MV-4-11 (cell line): ENCODE measurements at regions not wholly inside any gene's neighbourhood (a gene's known extent, or its start where the extent isn't known, plus 50 kb on each side); places are given as distances from the start of the nearest gene placed in this dataset.

Experiments used
- DNase-seq: peaks from one replicate; lab custom pipeline; 2025; lab: John Stamatoyannopoulos, UW

DNA sequence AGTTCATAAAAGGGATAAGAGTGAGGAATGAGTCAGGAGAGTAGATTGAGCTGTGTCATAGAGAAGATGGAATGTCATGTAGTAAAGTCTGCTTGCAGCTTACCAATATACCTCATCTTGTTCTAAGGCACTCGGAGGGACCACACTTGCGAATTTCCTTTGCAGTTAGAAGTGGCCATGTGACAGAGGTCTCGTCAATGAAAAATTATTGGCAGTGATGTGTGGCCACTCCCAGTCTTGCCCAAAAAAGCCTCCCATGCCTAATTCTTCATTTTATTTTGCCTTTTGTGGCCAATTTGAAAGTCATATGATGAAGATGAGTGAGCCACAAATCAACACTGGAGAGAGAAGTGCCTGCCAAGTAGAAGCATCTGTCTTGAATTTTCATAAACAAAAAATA is 465.6 kb upstream of the ZNF385D start:
- no peak for DNase-seq

- no peak for DNase-seq
Observed at GRCh38 chr3:22225161-22225560, 474.2 kb upstream of the ZNF385D start.

GRCh38 chr3:22228705-22229104 is 477.7 kb upstream of the ZNF385D start:
- no peak for DNase-seq

GRCh38 chr3:22231061-22231460 is 480.1 kb upstream of the ZNF385D start:
- peak; percentile 88 for DNase-seq

- DNase-seq, result peak; percentile 74
Observed at GRCh38 chr3:22236490-22237270, 485.7 kb upstream of the ZNF385D start.

DNA sequence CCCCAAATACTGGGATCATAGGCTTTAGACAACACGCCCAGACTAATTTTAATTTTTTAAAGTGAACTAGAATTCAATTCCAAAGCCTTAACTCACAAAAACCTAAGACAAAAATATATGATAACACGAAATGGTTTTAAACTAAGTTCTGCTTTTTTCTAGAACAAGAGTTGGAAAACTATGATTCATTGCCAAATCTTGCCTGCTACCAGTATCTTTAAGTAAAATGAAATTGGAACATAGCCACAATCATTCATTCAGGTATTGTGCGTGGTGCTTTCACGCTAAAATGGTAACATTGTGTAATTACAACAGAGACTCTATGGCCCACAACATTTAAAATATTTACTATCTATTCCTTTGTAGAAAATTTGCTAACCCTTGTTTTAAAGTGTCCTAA is 488.0 kb upstream of the ZNF385D start:
- peak; percentile 51 for DNase-seq

GRCh38 chr3:22241110-22241509 is 490.1 kb upstream of the ZNF385D start:
- DNase-seq, result no peak

GRCh38 chr3:22244761-22245521 is 493.9 kb upstream of the ZNF385D start:
- no peak for DNase-seq

DNA sequence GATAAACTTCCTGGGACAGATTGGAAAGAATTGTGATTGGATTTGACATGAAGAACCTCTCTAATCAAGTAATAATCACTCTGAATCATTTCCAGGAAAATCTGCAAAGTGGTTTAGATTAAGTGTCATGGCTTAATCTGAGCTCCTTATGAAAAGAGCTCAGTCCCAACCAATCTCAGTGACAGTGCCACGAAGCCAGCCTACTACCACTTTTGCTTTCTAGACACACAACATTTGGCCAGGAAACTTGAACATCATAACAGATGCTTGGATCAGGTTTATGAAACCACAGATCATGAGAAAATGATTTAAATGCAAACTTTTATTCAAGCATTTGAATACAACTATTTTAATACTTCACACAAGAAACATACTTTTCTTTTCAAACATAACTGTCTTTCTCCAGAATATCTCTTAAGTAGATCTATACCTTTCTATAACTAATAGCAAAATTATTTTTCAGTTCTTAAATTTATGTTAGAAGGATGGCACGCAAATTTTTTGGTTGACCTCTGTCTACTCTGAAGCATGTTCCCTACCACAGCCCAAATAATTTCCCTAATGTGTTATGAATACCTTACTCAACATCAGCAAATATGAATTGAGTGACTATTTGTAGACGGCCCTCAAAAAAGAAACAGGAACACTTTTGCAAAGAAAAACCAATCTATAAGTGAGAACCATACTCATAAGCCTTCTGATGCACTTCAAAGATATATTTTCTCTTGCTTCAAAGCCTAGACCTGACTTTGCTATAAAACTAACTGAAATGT is 495.0 kb upstream of the ZNF385D start:
- DNase-seq, result no peak

DNA sequence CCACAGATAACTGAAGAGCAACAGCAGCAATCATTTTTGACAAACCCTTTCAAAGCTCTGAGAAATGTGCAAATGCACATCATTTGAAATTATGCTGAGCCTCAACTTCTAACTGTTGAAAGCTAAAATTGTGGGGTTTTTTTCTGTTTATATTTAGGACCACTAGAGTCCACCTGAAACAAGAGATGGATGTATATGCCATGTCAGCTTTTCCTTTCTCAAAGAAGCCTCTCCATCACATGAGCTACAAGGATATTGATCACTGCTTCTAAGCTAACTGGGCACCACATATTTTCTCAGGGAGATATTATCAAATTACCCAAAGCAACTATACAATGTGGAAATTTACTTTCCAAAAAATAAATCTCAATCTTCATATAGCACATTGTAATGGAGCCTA is 498.6 kb upstream of the ZNF385D start:
- no peak for DNase-seq

GRCh38 chr3:22257252-22257651 is 506.2 kb upstream of the ZNF385D start:
- no peak for DNase-seq

DNA sequence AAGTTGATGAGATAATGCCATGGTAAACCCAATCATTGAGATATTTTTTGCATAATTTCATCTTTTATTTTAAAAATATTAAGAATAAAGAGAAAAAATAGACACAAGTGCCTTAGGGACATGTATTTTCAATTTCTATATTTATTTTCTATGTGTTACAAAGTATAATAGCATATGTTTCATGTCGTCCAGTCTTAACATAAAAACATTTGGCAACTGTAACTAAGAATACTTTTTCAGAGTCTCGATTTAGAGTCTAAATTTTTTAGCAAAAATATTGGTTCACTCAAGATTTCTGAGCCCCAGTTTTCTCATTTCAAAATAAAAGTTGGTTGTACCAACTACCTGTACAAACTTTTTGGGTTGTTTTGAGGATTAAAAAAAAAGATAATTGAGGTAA is 511.4 kb upstream of the ZNF385D start:
- no peak for DNase-seq

- peak; percentile 27 for DNase-seq
Observed at GRCh38 chr3:22263042-22263441, 512.0 kb upstream of the ZNF385D start.

- DNase-seq, result no peak
Observed at GRCh38 chr3:22265403-22265802, 514.4 kb upstream of the ZNF385D start.

DNA sequence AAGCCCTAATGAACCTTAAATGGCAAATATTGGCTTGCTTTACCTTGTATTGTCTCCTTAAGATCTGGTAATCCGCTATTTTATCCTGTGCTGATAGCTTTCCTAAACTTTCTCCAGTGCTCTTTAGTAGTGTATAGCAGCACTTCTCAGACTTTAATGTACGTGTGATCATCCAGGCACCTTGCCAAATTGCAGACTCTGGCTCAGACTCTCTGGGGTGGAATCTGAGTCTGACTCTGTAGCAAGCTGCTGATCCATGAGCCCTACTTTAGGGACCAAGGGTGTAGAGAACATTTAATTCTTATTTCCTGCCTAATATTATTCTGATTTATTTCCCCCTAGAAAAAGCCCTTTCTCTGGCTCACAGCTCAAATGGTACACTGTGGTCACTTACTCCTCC is 518.8 kb upstream of the ZNF385D start:
- DNase-seq, result no peak

DNA sequence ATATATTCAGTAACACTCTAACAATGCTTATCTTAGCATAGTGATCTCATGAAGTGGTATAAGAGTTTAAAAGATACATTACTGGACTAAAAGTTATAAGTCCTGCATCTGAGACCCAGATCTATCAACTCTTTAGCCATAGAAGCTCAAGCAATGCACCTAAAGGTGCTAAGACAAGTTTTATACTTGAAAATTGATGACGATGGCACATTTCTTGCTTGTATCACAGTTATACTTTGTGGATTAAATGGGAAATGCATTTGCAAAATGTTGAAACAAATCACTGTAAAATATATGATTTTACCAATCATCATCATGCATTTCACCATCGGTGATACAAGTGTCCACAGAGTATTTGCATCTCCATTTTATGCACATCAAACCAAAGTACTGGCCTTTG is 525.3 kb upstream of the ZNF385D start:
- DNase-seq, result no peak

- DNase-seq, result no peak
Observed at GRCh38 chr3:22284559-22284958, 533.5 kb upstream of the ZNF385D start.

GRCh38 chr3:22288756-22289155 is 537.7 kb upstream of the ZNF385D start:
- no peak for DNase-seq

DNA sequence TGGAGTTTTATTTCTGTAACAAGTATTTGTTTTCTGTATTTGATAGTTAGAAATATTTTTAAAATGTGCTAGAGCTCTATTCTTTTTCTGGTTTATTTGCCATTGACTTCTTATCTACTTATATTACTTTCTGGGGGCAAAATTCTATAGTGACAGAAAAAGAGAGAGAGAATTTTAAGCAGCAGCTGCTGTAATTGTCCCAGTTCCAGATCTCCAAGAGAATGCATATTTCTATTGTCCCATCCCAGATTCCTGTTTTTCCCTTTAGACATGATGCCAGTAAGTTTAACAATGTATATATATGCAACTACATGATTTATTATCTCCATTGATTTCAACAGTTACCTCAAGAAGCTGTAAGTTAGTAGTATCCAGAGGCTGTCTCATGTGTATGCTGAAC is 541.7 kb upstream of the ZNF385D start:
- DNase-seq, result no peak

GRCh38 chr3:22296601-22297000 is 545.6 kb upstream of the ZNF385D start:
- DNase-seq, result no peak

GRCh38 chr3:22297436-22297835 is 546.4 kb upstream of the ZNF385D start:
- no peak for DNase-seq

- DNase-seq, result no peak
Observed at GRCh38 chr3:22306454-22306853, 555.4 kb upstream of the ZNF385D start.

DNA sequence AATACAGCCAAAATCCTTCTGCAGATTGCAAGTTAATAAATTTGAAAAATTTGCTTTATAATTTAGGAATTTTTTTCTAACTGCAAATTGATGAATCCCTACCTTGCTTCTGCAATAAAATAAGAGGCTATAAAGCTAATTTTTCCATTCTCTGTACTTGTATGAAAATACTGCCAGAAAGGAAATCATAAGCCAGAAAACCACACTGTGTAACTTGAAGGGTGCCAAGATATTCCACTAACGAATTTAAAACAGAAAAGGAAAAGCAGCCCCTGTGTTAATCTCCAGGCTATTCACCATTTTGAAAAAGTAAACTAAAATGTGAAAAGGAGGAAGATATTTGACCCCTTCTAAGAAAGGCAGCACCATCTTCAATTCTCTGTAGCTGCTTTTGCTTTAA is 557.9 kb upstream of the ZNF385D start:
- DNase-seq, result no peak
